Astrocyte of the hippocampus (primary cell): ENCODE measurements at regions not wholly inside any gene's neighbourhood (a gene's known extent, or its start where the extent isn't known, plus 50 kb on each side); places are given as distances from the start of the nearest gene placed in this dataset.

Experiments used
- DNase-seq: peaks from one replicate; pipeline ENCODE4 v3.0.0; 2011; ENCODE audit warnings: low read depth, low spot score

GRCh38 chr4:89599026-89599425, 237.9 kb downstream of the SNCA start:
- no peak for DNase-seq

GRCh38 chr4:89598602-89599001, 238.4 kb downstream of the SNCA start:
- peak; percentile 27 for DNase-seq

- DNase-seq, result no peak
Observed at GRCh38 chr4:89595125-89595789, 241.7 kb downstream of the SNCA start.

GRCh38 chr4:89590128-89590527, 246.8 kb downstream of the SNCA start:
- DNase-seq, result no peak

GRCh38 chr4:89588421-89588820, 248.5 kb downstream of the SNCA start:
- no peak for DNase-seq

GRCh38 chr4:89587364-89587763, 249.6 kb downstream of the SNCA start:
- DNase-seq, result no peak

- DNase-seq, result peak; percentile 14
Observed at GRCh38 chr4:89586864-89587263, 250.1 kb downstream of the SNCA start.

GRCh38 chr4:89586318-89586717, 250.6 kb downstream of the SNCA start:
- no peak for DNase-seq

- no peak for DNase-seq
Observed at GRCh38 chr4:89582756-89583505, 254.0 kb downstream of the SNCA start.

- DNase-seq, result no peak
Observed at GRCh38 chr4:89579771-89580170, 257.2 kb downstream of the SNCA start.

- DNase-seq, result no peak
Observed at GRCh38 chr4:89576246-89576645, 260.7 kb downstream of the SNCA start.

GRCh38 chr4:89575840-89576239, 261.1 kb downstream of the SNCA start:
- DNase-seq, result no peak

- no peak for DNase-seq
Observed at GRCh38 chr4:89574176-89574575, 262.8 kb downstream of the SNCA start.

GRCh38 chr4:89573656-89574055, 263.3 kb downstream of the SNCA start:
- no peak for DNase-seq

GRCh38 chr4:89572224-89572858, 264.6 kb downstream of the SNCA start:
- DNase-seq, result peak; percentile 48

GRCh38 chr4:89570931-89571330, 263.3 kb upstream of the GPRIN3 start:
- no peak for DNase-seq

- DNase-seq, result no peak
Observed at GRCh38 chr4:89567936-89568335, 260.3 kb upstream of the GPRIN3 start.

GRCh38 chr4:89563431-89563830, 255.8 kb upstream of the GPRIN3 start:
- no peak for DNase-seq

GRCh38 chr4:89562746-89563145, 255.1 kb upstream of the GPRIN3 start:
- DNase-seq, result no peak

- no peak for DNase-seq
Observed at GRCh38 chr4:89561048-89561447, 253.4 kb upstream of the GPRIN3 start.

- peak; percentile 7 for DNase-seq
Observed at GRCh38 chr4:89558147-89558546, 250.5 kb upstream of the GPRIN3 start.

- DNase-seq, result no peak
Observed at GRCh38 chr4:89556601-89557305, 249.2 kb upstream of the GPRIN3 start.
